GM12892 (cell line): ENCODE measurements at regions not wholly inside any gene's neighbourhood (a gene's known extent, or its start where the extent isn't known, plus 50 kb on each side); places are given as distances from the start of the nearest gene placed in this dataset.

ENCODE experiments used
- POLR2A ChIP-seq: IDR thresholded peaks from 2 replicates; pipeline ENCODE4 v1.6.1; 2011; ENCODE audit warnings: low read depth, low read length, control low read depth
- TAF1 ChIP-seq: IDR thresholded peaks from 2 replicates; pipeline ENCODE4 v1.6.1; 2011; ENCODE audit warnings: low read depth, mild to moderate bottlenecking, control low read depth, low read length, borderline replicate concordance

DNA sequence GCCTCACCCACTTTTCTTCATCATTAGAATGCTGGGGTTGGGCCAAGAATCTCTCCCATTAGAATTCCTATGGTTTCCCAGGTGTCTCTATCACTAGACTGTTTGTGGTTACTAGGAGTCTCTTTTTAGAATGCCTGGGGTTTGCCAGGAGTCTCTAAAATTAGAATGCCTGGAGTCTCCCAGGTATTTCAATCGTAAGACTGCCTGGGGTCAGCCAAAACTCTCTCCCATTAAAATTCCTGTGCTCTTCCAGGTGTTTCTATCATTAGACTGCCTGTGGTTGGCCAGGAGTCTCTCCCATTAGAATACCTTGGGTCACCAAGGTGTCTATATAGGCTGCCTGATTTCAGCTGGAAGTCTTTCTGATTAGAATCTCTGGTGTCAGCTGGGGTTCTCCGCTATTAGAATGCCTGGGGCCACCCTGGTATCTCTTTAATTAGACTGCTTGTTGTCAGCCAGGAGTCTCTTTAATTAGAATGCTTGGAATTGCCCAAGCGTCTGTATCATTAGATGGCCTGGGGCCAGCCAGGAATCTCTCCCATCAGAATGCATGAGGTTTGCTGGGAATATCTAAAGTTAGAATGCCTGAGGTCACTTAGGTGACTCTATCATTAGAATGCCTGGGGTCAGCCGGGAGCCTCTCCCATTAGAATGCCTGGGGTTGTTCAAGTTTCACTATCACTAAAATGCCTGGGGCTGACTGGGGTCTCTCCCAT is 1479.2 kb downstream of the UQCRFS1 start:
- no peak for TF ChIP-seq POLR2A
- TF ChIP-seq TAF1 = no peak
